ENCODE measurements at regions not wholly inside any gene's neighbourhood (a gene's known extent, or its start where the extent isn't known, plus 50 kb on each side); places are given as distances from the start of the nearest gene placed in this dataset.

DNA sequence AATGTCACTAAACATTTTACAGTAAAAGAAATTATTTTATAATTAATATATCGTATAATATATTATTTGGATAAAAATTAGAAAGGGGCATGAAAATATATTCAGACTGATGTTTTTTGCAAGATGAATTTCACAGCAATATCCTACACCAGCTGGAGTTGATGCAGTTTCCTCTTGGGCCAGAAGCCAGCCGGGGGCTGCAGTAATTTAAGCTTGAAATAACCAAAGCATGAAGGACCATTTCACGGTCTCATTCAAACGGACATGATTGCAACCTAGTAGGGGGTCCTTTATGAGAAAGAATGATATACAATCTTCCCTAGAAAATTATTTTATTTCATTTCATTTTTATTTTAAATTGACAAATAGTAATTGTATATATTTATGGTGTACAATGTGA, 797.2 kb upstream of the PCDH9 start:
- no peak overlapping the region for H3K23ac ChIP-seq (ENCODE audit: insufficient read length)
- no peak overlapping the region for H3K9ac ChIP-seq (replicated peaks in 1 of 4; ENCODE audit: extremely low read depth in 1 of 4, low read depth in 3 of 4, low read length in 3 of 4)
- H4K20me1 ChIP-seq (replicated peaks in 1 of 2; ENCODE audit: control insufficient read depth in 1 of 2, insufficient read depth in 2 of 2, low read length in 2 of 2) = no peaks in the 10 kb centered on the region
- H2AK5ac ChIP-seq (ENCODE audit: low read depth, low read length) = no peak overlapping the region
- peaks cover 0 to 9% (median 7%) of the 10 kb centered on the region in 4 experiments; a peak in 6 of 7 replicates for H3K4me1 ChIP-seq (replicated peaks in 1 of 4; ENCODE audit: control insufficient read depth in 3 of 4, insufficient read depth in 4 of 4, low read length in 3 of 4)
- no peak overlapping the region for H2BK12ac ChIP-seq (ENCODE audit: low read depth, low read length)
- H3K4me3 ChIP-seq (ENCODE audit: extremely low read depth in 1 of 4, insufficient read depth in 2 of 4, low read depth in 3 of 4, low read length in 4 of 4) = no peak overlapping the region
- 90% methylated on average over 4 of the region's 4 CpGs; no CpG with 5 or more reads in 1 of the 2 experiments for WGBS, 2 experiments (ENCODE audit: extremely low coverage in 1 of 2, insufficient coverage in 1 of 2, insufficient read length in 1 of 2, insufficient replicate concordance in 2 of 2, low coverage in 1 of 2, low lambda C conversion rate in 2 of 2, missing lambda C conversion rate in 1 of 2)
- no peak overlapping the region for H3K18ac ChIP-seq (ENCODE audit: extremely low read depth, low read length)
- CTCF ChIA-PET (ENCODE audit: partially characterized antibody) = interaction anchor here (1.0 kb wide), 1 partner anchor 277 kb away, joined by 4 read pairs; no protein-coding TSS in a partner anchor
- H2AFZ ChIP-seq (ENCODE audit: low read length) = no peak overlapping the region
- H2BK5ac ChIP-seq (ENCODE audit: low read depth, low read length) = no peak overlapping the region
- no peaks in the 10 kb centered on the region for H3K79me2 ChIP-seq (ENCODE audit: control insufficient read depth in 1 of 2, insufficient read depth in 2 of 2, low read length in 2 of 2)
- no peaks in the 10 kb centered on the region for H3K36me3 ChIP-seq (ENCODE audit: control insufficient read depth in 2 of 4, insufficient read depth in 4 of 4, low read length in 3 of 4)
- no peak overlapping the region for H2BK20ac ChIP-seq (ENCODE audit: low read length)
- no peak overlapping the region for H3K14ac ChIP-seq (ENCODE audit: insufficient read length)
- no peak overlapping the region for H3K4ac ChIP-seq (replicated peaks; ENCODE audit: insufficient read length, low read depth, low read length)
- POLR2A ChIA-PET (ENCODE audit: partially characterized antibody) = no interaction called here
- no peak overlapping the region for H4K8ac ChIP-seq (ENCODE audit: extremely low read depth, insufficient read depth, low read length)
- no peak overlapping the region for H3K4me2 ChIP-seq (ENCODE audit: insufficient read depth in 1 of 2, low read depth in 2 of 2, low read length in 2 of 2)
- H2BK15ac ChIP-seq (ENCODE audit: low read length) = no peak overlapping the region
- no peak for FAIRE-seq
- no peak overlapping the region for H4K91ac ChIP-seq (replicated peaks; ENCODE audit: insufficient read length, low read length)
- no peak overlapping the region for H4K5ac ChIP-seq (ENCODE audit: insufficient read length, low read depth, low read length)
- H3K27me3 ChIP-seq (replicated peaks in 1 of 4; ENCODE audit: control insufficient read depth in 3 of 4, extremely low read depth in 1 of 4, insufficient read depth in 3 of 4, low read length in 3 of 4) = no peaks in the 10 kb centered on the region
- H3K27ac ChIP-seq (ENCODE audit: low read depth, low read length) = no peak overlapping the region
- DNase-seq (ENCODE audit: low read depth in 1 of 2, low spot score in 2 of 2) = no peak
- H3K9me3 ChIP-seq (ENCODE audit: insufficient read depth in 2 of 2, low read depth in 1 of 2, low read length in 1 of 2) = no peaks in the 10 kb centered on the region
- H3K23me2 ChIP-seq (ENCODE audit: low read depth, low read length) = no peaks in the 10 kb centered on the region
- H3K56ac ChIP-seq (replicated peaks; ENCODE audit: insufficient read length, low read depth, low read length) = no peak overlapping the region
- no peak overlapping the region for H2BK120ac ChIP-seq (replicated peaks; ENCODE audit: low read depth, low read length)
- no peaks in the 10 kb centered on the region for H3K79me1 ChIP-seq (ENCODE audit: low read depth, low read length)
- no peak for TF ChIP-seq POU5F1 (IDR thresholded peaks at IDR 0.05; ENCODE audit: low read depth, low read length)
- no peak for TF ChIP-seq HDAC2 (IDR thresholded peaks at IDR 0.05; ENCODE audit: borderline replicate concordance in 1 of 2, low read depth in 2 of 2, low read length in 2 of 2)
- TF ChIP-seq BACH1 (IDR thresholded peaks at IDR 0.05; ENCODE audit: low read length) = no peak
- TF ChIP-seq RXRA (IDR thresholded peaks at IDR 0.05; ENCODE audit: insufficient read depth, low read depth, low read length) = no peak
- TF ChIP-seq E2F6 (IDR thresholded peaks at IDR 0.05) = no peak

Measured in H1 (cell line).